H9 (cell line): ENCODE measurements at regions not wholly inside any gene's neighbourhood (a gene's known extent, or its start where the extent isn't known, plus 50 kb on each side); places are given as distances from the start of the nearest gene placed in this dataset.

Experiments used
- DNase-seq: peaks from one replicate; pipeline ENCODE4 v3.0.0-alpha.2; 2017
- H2AFZ ChIP-seq: one replicate; pipeline ENCODE4 v1.6.1; 2013; ENCODE audit warnings: mild to moderate bottlenecking, low read length, control low read depth, moderate library complexity
- H2AK5ac ChIP-seq: 2 replicates; pipeline ENCODE4 v1.6.1; 2013; ENCODE audit warnings: low read length, control low read depth, mixed read lengths; ENCODE audit not compliant: insufficient read length
- H2BK120ac ChIP-seq: one replicate; pipeline ENCODE4 v1.6.1; 2013; ENCODE audit warnings: low read depth, mild to moderate bottlenecking, low read length, control low read depth, inconsistent platforms; ENCODE audit not compliant: poor library complexity, severe bottlenecking
- H2BK12ac ChIP-seq: 2 replicates; pipeline ENCODE4 v1.6.1; 2013; ENCODE audit warnings: low read length, control low read depth, mixed read lengths, low read depth; ENCODE audit not compliant: insufficient read length
- H2BK15ac ChIP-seq: 2 replicates; pipeline ENCODE4 v1.6.1; 2013; ENCODE audit warnings: low read depth, low read length, control low read depth
- H2BK20ac ChIP-seq: one replicate; pipeline ENCODE4 v1.6.1; 2013; ENCODE audit warnings: low read depth, mild to moderate bottlenecking, low read length, control low read depth, inconsistent platforms; ENCODE audit not compliant: poor library complexity, severe bottlenecking
- H2BK5ac ChIP-seq: 2 replicates; pipeline ENCODE4 v1.6.1; 2013; ENCODE audit warnings: low read length, control low read depth, mixed read lengths; ENCODE audit not compliant: insufficient read length
- H3K14ac ChIP-seq: 2 replicates; pipeline ENCODE4 v1.6.1; 2013; ENCODE audit warnings: low read length, control low read depth; ENCODE audit not compliant: insufficient read depth
- H3K18ac ChIP-seq: 2 replicates; pipeline ENCODE4 v1.6.1; 2013; ENCODE audit warnings: low read depth, mild to moderate bottlenecking, mixed read lengths, low read length, control low read depth; ENCODE audit not compliant: insufficient read length
- H3K23ac ChIP-seq: 2 replicates; pipeline ENCODE4 v1.6.1; 2013; ENCODE audit warnings: low read length, control low read depth, mixed read lengths, low read depth; ENCODE audit not compliant: insufficient read length
- H3K23me2 ChIP-seq: 2 replicates; pipeline ENCODE4 v1.6.1; 2013; ENCODE audit warnings: low read depth, mild to moderate bottlenecking, mixed read lengths, low read length, control low read depth; ENCODE audit not compliant: insufficient read length, poor library complexity, severe bottlenecking
- H3K27ac ChIP-seq: 2 replicates; pipeline ENCODE4 v1.5.1; 2013; ENCODE audit warnings: low read length, control low read depth, mixed read lengths, low read depth; ENCODE audit not compliant: insufficient read length
- H3K27me3 ChIP-seq: 2 replicates; pipeline ENCODE4 v1.6.1; 2013; ENCODE audit warnings: low read length, control low read depth, inconsistent platforms; ENCODE audit not compliant: insufficient read depth
- H3K4ac ChIP-seq: 2 replicates; pipeline ENCODE4 v1.6.1; 2013; ENCODE audit warnings: low read depth, mild to moderate bottlenecking, control low read depth, inconsistent platforms, low read length, moderate library complexity
- H3K4me1 ChIP-seq: 2 replicates; pipeline ENCODE4 v1.6.1; 2013; ENCODE audit warnings: low read length, control low read depth, inconsistent platforms; ENCODE audit not compliant: insufficient read depth
- H3K4me2 ChIP-seq: 2 replicates; pipeline ENCODE4 v1.6.1; 2013; ENCODE audit warnings: low read length, control low read depth, mixed read lengths; ENCODE audit not compliant: insufficient read length, insufficient read depth
- H3K56ac ChIP-seq: 2 replicates; pipeline ENCODE4 v1.6.1; 2013; ENCODE audit warnings: low read depth, mild to moderate bottlenecking, mixed read lengths, low read length, control low read depth; ENCODE audit not compliant: insufficient read length
- H3K79me1 ChIP-seq: 2 replicates; pipeline ENCODE4 v1.6.1; 2013; ENCODE audit warnings: low read depth, mild to moderate bottlenecking, moderate library complexity, low read length, control low read depth, inconsistent platforms; ENCODE audit not compliant: insufficient read depth, poor library complexity, severe bottlenecking
- H3K79me2 ChIP-seq: 2 replicates; pipeline ENCODE4 v1.6.1; 2013; ENCODE audit warnings: low read length, control low read depth, inconsistent platforms; ENCODE audit not compliant: insufficient read depth
- H3K9ac ChIP-seq: 2 replicates; pipeline ENCODE4 v1.6.1; 2013; ENCODE audit warnings: low read length, control low read depth, mixed read lengths; ENCODE audit not compliant: insufficient read length; ENCODE audit errors: extremely low read depth
- H3K9me3 ChIP-seq: one replicate; pipeline ENCODE4 v1.6.1; 2013; ENCODE audit warnings: low read depth, low read length, inconsistent platforms; ENCODE audit not compliant: control insufficient read depth
- H3T11ph ChIP-seq: one replicate; pipeline ENCODE4 v1.6.1; 2013; ENCODE audit warnings: mild to moderate bottlenecking, low read length, control low read depth, inconsistent platforms
- H4K20me1 ChIP-seq: one replicate; pipeline ENCODE4 v1.6.1; 2013; ENCODE audit not compliant: control insufficient read depth, insufficient read length, insufficient read depth
- H4K5ac ChIP-seq: 2 replicates; pipeline ENCODE4 v1.6.1; 2013; ENCODE audit warnings: low read depth, mild to moderate bottlenecking, mixed read lengths, low read length, control low read depth; ENCODE audit not compliant: insufficient read length
- H4K8ac ChIP-seq: replicated peaks from 2 replicates; pipeline ENCODE4 v1.6.1; 2013; ENCODE audit warnings: low read length, control low read depth, mixed read lengths, low read depth; ENCODE audit not compliant: insufficient read length
- H4K91ac ChIP-seq: 2 replicates; pipeline ENCODE4 v1.6.1; 2013; ENCODE audit warnings: low read depth, mild to moderate bottlenecking, moderate library complexity, mixed read lengths, low read length, control low read depth; ENCODE audit not compliant: insufficient read length
- H3K27ac Mint-ChIP-seq, 3 experiments: 2 replicates in 2 of 3; 3 replicates in 1 of 3; pipeline ENCODE4 v1.8.0; 2020 to 2021; ENCODE audit warnings: mixed read lengths in 3 of 3, mild to moderate bottlenecking in 1 of 3, moderate library complexity in 1 of 3
- H3K27me3 Mint-ChIP-seq: 2 replicates; pipeline ENCODE4 v1.8.0; 2021; ENCODE audit warnings: low read depth, mild to moderate bottlenecking, moderate library complexity, mixed read lengths
- H3K36me3 Mint-ChIP-seq, 3 experiments: 2 replicates in 2 of 3; 3 replicates in 1 of 3; pipeline ENCODE4 v1.8.0; 2020 to 2021; ENCODE audit warnings: low read depth in 3 of 3, mixed read lengths in 3 of 3; ENCODE audit not compliant: insufficient read depth in 1 of 3
- H3K4me1 Mint-ChIP-seq, 2 experiments: 2 replicates each; pipeline ENCODE4 v1.8.0; 2020; ENCODE audit warnings: mixed read lengths in 2 of 2
- H3K4me3 Mint-ChIP-seq, 2 experiments: 2 replicates in 1 of 2; 3 replicates in 1 of 2; pipeline ENCODE4 v1.8.0; 2020 to 2021; ENCODE audit warnings: mild to moderate bottlenecking in 2 of 2, mixed read lengths in 2 of 2, moderate library complexity in 1 of 2
- H3K9me3 Mint-ChIP-seq, 2 experiments: 2 replicates in 1 of 2; 3 replicates in 1 of 2; pipeline ENCODE4 v1.8.0; 2020; ENCODE audit warnings: mild to moderate bottlenecking in 2 of 2, mixed read lengths in 2 of 2, moderate library complexity in 1 of 2
- WGBS: extraction: QIAGEN DNeasy Blood & Tissue Kit; methylation state at CpG from one replicate; pipeline ENCODE4 v1.1.7; 2013; ENCODE audit warnings: missing lambda C conversion rate, low lambda C conversion rate, mixed read lengths; ENCODE audit not compliant: insufficient read length; ENCODE audit errors: extremely low coverage; 5-methylcytosine and 5-hydroxymethylcytosine counted together
- TF ChIP-seq, protein P1 (sequence below): fragments of 200-600 bp; sonication (generic); conservative IDR thresholded peaks from 3 replicates; pipeline ENCODE4 v1.8.0; 2021; ENCODE audit warnings: antibody characterized with exemption, mild to moderate bottlenecking

DNA sequence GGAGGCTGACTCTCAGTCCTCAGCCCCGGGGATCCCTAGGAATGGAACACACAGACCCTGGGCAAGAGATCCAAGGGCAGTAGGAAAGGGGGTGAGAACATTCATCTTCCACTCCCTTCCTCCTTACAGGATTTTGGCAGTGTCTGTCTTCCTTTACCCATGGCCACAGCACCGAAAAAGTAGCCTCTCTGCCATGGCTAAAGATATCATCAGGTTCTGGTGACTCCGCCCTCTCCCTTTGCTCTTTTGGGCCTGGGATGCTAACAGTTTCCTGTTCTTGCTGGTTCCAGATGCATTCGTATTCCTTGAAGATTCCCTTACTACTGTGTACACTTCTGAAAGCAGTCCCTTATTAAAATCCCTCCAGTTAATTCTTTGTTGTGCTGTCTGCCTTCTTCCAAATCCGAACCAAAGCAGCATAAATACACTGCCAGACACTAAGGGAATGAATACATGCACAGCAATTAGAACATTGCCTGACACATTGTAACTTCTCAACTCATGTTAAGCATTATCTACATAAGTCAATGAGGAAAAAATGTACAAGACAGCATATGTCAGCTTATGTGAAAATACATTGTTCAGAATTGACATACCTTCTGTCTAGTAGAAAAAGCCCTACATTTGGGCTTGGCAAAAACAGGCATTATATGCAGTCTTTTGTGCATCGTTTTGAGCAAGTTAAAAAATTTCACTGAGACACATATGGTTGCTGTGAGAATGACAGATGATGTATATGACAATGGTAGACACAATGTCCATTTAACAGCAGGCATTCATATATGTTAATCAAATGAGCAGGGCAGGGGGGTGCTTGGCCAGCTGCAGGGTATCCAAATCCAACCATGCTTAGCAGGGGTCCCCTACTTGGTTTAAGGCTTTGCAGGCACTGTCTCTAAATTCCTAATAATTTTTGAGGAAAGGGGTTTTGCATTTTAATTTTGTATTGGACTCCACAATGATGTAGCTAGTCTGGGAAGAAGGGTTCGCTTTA is 58.8 kb upstream of the RAI14 start:
- no peak overlapping the region for H3K56ac ChIP-seq
- no peak overlapping the region for H2BK5ac ChIP-seq
- DNase-seq, result no peak
- no peak overlapping the region for H3K9ac ChIP-seq
- no peak overlapping the region for H3K14ac ChIP-seq
- no peak overlapping the region for H3K27ac ChIP-seq
- no CpG with 5 or more reads among the region's 7 CpGs for WGBS
- Mint-ChIP-seq H3K27ac (no peak overlapping the region), H3K4me3 (no peak overlapping the region), H3K4me1 (no peaks in the 10 kb centered on the region), H3K36me3 (peaks cover 0 to 4% (median 0%) of the 10 kb centered on the region in 3 experiments; a peak in 1 of 7 replicates), H3K9me3 (peaks cover 0 to 3% of the 10 kb centered on the region in 2 experiments; a peak in 2 of 5 replicates), H3K27me3 (no peaks in the 10 kb centered on the region; the same call in 1 of the 2 replicates)
- H3K79me2 ChIP-seq, result no peaks in the 10 kb centered on the region
- no peaks in the 10 kb centered on the region for H3K9me3 ChIP-seq
- H2BK12ac ChIP-seq, result no peak overlapping the region
- no peak overlapping the region for H4K5ac ChIP-seq
- no peaks in the 10 kb centered on the region for H3K23me2 ChIP-seq
- no peak overlapping the region for H4K91ac ChIP-seq
- no peaks in the 10 kb centered on the region for H4K20me1 ChIP-seq
- no peak overlapping the region for H3K23ac ChIP-seq
- no peak overlapping the region for H2AK5ac ChIP-seq
- H2AFZ ChIP-seq, result no peak overlapping the region
- no peak overlapping the region for H4K8ac ChIP-seq
- H2BK120ac ChIP-seq, result no peak overlapping the region
- no peak overlapping the region for H2BK15ac ChIP-seq
- H3K79me1 ChIP-seq, result no peaks in the 10 kb centered on the region
- H3K4ac ChIP-seq, result no peak overlapping the region
- no peaks in the 10 kb centered on the region for H3K27me3 ChIP-seq
- H3T11ph ChIP-seq, result no peak overlapping the region
- no peak overlapping the region for H3K18ac ChIP-seq
- H3K4me2 ChIP-seq, result no peak overlapping the region
- H3K4me1 ChIP-seq, result no peaks in the 10 kb centered on the region
- H2BK20ac ChIP-seq, result no peak overlapping the region
- TF ChIP-seq, protein P1, sequence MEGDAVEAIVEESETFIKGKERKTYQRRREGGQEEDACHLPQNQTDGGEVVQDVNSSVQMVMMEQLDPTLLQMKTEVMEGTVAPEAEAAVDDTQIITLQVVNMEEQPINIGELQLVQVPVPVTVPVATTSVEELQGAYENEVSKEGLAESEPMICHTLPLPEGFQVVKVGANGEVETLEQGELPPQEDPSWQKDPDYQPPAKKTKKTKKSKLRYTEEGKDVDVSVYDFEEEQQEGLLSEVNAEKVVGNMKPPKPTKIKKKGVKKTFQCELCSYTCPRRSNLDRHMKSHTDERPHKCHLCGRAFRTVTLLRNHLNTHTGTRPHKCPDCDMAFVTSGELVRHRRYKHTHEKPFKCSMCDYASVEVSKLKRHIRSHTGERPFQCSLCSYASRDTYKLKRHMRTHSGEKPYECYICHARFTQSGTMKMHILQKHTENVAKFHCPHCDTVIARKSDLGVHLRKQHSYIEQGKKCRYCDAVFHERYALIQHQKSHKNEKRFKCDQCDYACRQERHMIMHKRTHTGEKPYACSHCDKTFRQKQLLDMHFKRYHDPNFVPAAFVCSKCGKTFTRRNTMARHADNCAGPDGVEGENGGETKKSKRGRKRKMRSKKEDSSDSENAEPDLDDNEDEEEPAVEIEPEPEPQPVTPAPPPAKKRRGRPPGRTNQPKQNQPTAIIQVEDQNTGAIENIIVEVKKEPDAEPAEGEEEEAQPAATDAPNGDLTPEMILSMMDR, result no peak
